GM19438 (cell line): ENCODE measurements at regions not wholly inside any gene's neighbourhood (a gene's known extent, or its start where the extent isn't known, plus 50 kb on each side); places are given as distances from the start of the nearest gene placed in this dataset.
"Not testable (repeated sequence)": the region's sequence is repeated elsewhere in the genome, so short reads cannot be mapped to it uniquely, and the experiment has no call there.

ENCODE experiments used
- ATAC-seq: cut with Tn5 transposase; IDR thresholded peaks from one replicate; pipeline ENCODE4 v1.9.1; 2021; ENCODE audit warnings: low read depth; ENCODE audit not compliant: unreplicated experiment

DNA sequence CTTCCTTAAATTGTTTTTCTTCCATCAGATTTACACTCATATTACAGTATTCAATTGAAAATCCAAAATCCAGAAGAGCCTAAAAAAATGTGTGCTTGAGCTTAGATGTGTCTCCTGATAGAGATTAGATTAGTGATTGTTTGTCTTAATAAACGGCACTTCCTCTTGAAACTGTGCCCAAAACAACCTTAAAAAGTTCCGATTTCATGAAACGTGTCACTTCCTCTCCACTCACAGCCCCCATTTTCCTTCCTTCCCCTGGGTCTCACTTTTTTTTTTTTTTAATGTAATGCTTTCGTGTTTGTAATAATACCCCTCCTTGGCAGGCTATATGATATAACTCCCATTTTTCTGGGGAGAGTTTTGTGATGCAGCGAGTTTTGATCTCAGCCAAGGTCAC lies 114.8 kb upstream of the ADO start:
- ATAC-seq, result no peak

GRCh38 chr10:62690703-62691102 lies 113.8 kb upstream of the ADO start:
- ATAC-seq, result no peak

DNA sequence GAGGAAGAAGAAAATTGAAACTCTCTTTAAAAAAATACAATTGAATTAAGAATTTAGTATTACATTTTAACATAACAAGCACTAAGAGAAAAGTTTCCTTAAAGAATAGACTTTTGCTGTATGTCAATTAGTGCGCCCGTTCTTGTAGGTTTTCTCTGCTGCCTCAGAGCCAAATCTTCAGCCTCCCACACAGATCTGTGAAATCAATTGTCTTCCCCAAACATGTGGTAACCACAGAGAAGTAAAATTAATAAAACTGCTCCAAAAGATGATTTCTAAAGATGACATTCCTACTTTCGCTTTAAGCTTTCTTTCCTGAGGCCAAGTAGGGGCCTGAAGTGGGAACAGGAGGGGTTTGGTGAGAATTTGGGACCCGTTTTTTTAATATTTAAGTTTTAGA lies 113.2 kb upstream of the ADO start:
- no peak for ATAC-seq

DNA sequence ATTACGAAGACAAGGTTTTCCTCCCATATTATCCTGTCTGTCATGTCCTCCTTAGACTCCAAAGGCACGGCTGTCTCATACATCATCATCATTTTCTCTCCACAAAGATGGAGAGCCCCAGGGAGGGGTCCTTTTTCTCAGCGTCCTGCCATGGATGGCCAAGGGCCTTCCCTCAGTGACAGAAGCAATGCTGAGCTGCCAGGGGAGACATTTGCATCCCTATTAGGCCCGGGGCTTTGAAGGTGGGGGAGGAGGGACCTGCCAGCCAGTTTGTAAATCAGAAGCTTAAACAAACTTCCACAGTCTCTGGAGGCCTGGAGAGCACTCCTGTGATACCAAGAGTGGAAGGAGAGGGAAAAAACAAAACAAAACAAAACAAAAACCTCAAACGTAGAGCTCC lies 112.4 kb upstream of the ADO start:
- no peak for ATAC-seq

DNA sequence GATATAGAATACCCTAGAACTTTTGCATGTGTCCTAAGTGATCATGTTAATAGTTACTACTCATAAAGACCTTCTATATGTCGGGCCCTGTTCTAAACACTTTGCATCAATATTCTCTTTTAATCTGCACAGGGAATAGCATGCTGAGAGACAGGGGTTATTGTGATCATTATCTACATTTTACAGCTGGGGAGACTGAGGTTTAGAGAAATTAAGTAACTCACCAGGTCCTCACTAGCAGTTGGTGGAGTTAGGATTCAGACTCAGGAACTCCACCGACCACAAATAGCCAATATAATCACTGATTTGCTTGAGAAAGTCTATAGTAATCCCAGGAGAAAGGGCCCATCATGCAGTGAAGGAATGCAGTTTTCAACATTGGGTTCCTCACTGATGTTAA lies 111.2 kb upstream of the ADO start:
- ATAC-seq, result no peak

DNA sequence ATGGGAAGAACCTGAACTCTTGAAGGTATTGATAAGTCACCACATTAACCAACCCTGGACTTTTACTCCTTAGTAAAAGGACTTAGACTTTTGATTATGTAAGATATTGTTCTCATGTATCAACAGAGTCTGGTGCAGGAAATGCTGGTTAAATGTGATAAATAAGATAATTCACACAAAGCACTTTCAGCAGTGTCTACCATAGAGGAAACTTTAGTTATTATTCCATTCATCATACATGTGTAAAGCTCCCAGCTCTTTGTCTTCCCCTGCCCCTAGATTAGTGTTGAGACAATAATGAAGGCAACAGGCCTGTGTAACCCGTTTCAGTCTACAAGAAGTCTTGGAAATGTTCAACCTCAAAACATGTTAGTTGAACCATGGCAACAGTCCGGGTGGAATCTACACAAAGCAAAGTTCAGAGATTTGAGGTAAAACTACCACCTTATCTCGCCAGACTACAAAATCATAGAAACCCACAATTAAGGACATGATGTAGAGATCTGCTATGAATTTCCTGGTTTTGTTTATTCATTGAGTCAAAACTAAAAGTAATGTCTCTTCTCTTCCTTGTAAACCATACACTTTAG lies 109.9 kb upstream of the ADO start:
- ATAC-seq, result no peak

GRCh38 chr10:62696798-62697197 lies 107.7 kb upstream of the ADO start:
- ATAC-seq, result no peak

DNA sequence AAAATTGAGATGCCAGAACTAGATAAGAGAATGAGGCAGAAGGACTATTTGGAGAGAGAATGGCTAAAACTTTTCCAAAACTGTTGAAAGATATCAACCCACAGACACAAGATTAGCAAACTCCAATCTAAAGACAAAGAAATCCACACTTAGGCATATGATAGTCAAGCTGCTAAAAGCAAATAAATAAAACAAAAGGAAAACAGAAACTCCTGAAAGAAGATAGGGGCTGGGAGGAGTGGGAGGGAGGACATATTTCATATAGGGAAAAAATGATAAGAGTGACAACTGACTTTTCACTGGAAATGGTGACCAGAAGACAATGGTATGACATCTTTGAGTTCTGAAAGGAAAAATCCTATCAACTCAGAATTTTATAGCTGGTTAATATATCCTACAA lies 105.4 kb upstream of the ADO start:
- no peak for ATAC-seq

DNA sequence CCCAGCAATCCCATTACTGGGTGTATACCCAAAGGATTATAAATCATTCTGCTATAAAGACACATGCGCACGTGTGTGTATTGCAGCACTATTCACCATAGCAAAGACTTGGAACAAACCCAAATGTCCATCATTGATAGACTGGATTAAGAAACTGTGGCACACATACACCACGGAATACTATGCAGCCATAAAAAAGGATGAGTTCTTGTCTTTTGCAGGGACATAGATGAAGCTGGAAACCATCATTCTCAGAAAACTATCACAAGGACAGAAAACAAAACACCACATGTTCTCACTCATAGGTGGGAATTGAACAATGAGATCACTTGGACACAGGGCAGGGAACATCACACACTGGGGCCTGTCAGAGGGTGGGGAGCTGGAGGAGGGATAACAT lies 100.4 kb upstream of the ADO start:
- not testable (repeated sequence) for ATAC-seq

GRCh38 chr10:62705789-62706188 lies 98.7 kb upstream of the ADO start:
- ATAC-seq, result no peak

GRCh38 chr10:62707810-62708209 lies 96.7 kb upstream of the ADO start:
- ATAC-seq, result peak; percentile 61

DNA sequence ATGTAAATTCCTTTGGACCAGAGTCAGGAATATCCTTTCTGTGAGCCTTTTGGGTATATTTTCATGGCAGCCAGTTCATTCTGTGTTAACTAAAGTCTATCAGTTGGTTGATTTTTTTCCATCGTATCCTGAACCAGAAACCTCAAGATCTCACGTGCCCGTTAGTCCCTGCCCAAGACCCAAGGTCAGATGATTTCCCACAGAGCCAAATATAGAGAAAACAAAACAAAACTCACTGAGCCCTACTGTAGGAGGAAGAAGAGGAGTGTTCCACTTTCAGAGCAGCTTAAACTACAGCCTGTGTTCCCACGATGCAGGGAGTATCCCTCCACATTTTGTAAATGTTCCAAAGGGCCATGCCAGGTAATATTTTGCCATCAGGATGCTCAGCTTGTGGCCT lies 96.0 kb upstream of the ADO start:
- no peak for ATAC-seq

- no peak for ATAC-seq
Observed at GRCh38 chr10:62709200-62709599, 95.3 kb upstream of the ADO start.

- peak; percentile 54 for ATAC-seq
Observed at GRCh38 chr10:62710182-62710581, 94.3 kb upstream of the ADO start.

- ATAC-seq, result no peak
Observed at GRCh38 chr10:62715383-62715782, 89.1 kb upstream of the ADO start.

DNA sequence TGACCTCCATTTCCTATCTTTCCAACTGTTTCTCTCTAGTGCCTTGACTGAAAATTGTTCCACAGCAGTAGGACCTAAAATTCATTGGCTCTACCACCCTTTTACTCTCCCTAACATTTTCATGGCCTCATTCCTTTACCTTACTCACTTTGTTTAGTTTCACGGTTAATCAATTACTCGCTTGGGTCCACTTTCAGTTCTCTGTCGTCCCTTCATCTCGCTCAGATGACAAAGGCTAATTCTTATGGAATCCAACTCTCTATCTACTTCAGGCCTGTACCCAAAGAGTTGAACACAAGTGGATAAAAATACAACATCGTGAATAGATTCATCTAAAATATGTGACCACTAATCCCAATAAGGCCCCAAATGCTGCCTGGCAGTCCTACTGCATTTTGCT lies 85.9 kb upstream of the ADO start:
- no peak for ATAC-seq

DNA sequence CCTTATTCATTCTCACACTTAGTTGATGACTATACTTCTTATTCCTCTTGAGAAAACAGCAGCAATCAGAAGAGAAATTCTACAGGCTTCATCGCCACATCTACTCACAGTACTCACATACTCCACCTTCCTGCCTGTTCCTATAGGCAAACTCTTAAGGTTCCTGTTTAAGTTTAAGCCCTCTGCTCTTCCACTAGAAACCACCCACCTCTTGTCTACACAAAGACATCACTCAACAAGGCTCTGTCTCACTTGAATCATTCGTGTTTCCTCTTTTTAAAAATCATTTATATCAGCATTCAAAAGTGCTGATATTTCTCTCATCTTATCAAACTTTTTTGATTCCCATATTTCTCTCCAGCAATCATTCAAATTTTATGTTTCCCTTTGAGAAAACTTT lies 85.5 kb upstream of the ADO start:
- ATAC-seq, result no peak

DNA sequence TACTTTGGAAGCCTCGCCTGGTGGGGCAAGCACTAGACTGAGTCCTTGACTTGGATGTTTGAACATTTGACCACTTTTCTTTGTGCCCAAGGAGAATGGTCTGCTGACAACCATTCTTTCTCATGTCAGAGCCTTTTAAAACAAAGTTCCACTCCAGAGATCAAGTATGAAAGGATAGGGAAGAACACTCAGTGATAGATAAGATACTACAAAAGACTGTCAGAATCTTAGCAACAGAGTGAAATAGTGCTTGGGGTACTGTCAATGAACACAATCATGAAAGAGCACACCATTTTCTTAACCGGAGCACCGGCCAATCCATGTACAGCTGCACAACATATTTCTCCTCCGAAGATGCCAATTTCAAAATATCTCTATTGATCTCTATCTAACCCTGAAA lies 82.8 kb upstream of the ADO start:
- no peak for ATAC-seq

GRCh38 chr10:62723375-62723774 lies 81.1 kb upstream of the ADO start:
- no peak for ATAC-seq

- no peak for ATAC-seq
Observed at GRCh38 chr10:62724465-62724864, 80.1 kb upstream of the ADO start.

- no peak for ATAC-seq
Observed at GRCh38 chr10:62726142-62726541, 78.4 kb upstream of the ADO start.

GRCh38 chr10:62726638-62727037 lies 77.9 kb upstream of the ADO start:
- no peak for ATAC-seq

- no peak for ATAC-seq
Observed at GRCh38 chr10:62727934-62728333, 76.6 kb upstream of the ADO start.
